ENCODE measurements at regions not wholly inside any gene's neighbourhood (a gene's known extent, or its start where the extent isn't known, plus 50 kb on each side); places are given as distances from the start of the nearest gene placed in this dataset.

DNA sequence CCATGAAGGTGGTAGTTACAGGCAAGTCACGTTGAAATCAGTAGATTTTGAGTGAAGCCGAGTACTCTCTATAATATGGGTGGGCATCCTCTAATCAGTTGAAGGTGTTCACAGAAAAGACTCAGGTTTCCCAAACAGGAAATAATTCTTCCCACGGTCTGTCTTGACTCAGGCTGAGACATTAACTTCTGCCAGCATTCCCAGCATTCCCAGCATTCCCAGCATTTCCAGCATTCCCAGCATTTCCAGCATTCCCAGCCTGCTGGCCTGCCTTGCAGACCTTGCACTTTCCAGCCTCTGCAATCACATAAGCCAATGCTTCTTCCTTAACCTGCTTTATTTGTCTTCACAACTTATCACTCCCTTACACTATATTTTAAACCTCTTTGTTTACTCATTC is 542.3 kb upstream of the ROBO2 start:
- TF ChIP-seq, protein P1, sequence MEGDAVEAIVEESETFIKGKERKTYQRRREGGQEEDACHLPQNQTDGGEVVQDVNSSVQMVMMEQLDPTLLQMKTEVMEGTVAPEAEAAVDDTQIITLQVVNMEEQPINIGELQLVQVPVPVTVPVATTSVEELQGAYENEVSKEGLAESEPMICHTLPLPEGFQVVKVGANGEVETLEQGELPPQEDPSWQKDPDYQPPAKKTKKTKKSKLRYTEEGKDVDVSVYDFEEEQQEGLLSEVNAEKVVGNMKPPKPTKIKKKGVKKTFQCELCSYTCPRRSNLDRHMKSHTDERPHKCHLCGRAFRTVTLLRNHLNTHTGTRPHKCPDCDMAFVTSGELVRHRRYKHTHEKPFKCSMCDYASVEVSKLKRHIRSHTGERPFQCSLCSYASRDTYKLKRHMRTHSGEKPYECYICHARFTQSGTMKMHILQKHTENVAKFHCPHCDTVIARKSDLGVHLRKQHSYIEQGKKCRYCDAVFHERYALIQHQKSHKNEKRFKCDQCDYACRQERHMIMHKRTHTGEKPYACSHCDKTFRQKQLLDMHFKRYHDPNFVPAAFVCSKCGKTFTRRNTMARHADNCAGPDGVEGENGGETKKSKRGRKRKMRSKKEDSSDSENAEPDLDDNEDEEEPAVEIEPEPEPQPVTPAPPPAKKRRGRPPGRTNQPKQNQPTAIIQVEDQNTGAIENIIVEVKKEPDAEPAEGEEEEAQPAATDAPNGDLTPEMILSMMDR (IDR thresholded peaks at IDR 0.05 in 4 of 5, conservative IDR thresholded peaks at IDR 0.05 in 1 of 5): no peak
- TF ChIP-seq POLR2A (IDR thresholded peaks at IDR 0.05): no peak
